ENCODE measurements at regions not wholly inside any gene's neighbourhood (a gene's known extent, or its start where the extent isn't known, plus 50 kb on each side); places are given as distances from the start of the nearest gene placed in this dataset.
"Not testable (repeated sequence)": the region's sequence is repeated elsewhere in the genome, so short reads cannot be mapped to it uniquely, and the experiment has no call there.

- H3K27ac ChIP-seq (ENCODE audit: low read depth in 2 of 2, low read length in 2 of 2) = no peak overlapping the region
Observed at GRCh38 chr2:17208511-17208910, 309.7 kb downstream of the RAD51AP2 start.

GRCh38 chr2:17206771-17207170 is 311.5 kb downstream of the RAD51AP2 start:
- Histone ChIP-seq H3K27me3 (ENCODE audit: control insufficient read depth, insufficient read depth, low read length) (no peaks in the 10 kb centered on the region), H3K9me3 (ENCODE audit: control insufficient read depth in 2 of 3, insufficient read depth in 1 of 3, low read length in 3 of 3) (no peaks in the 10 kb centered on the region), H3K9ac (ENCODE audit: low read length in 3 of 3) (no peak overlapping the region), H3K27ac (ENCODE audit: low read depth in 2 of 2, low read length in 2 of 2) (no peak overlapping the region), H3K36me3 (ENCODE audit: control insufficient read depth in 2 of 3, insufficient read depth in 3 of 3, low read length in 3 of 3) (no peaks in the 10 kb centered on the region), H3K4me1 (ENCODE audit: control insufficient read depth in 2 of 3, insufficient read depth in 2 of 3, low read depth in 1 of 3, low read length in 3 of 3) (no peaks in the 10 kb centered on the region), H3K4me3 (ENCODE audit: low read length in 3 of 3) (no peak overlapping the region)
- no peak for FAIRE-seq
- TF ChIP-seq CTCF (IDR thresholded peaks at IDR 0.05; ENCODE audit: borderline replicate concordance, extremely low read depth, insufficient read depth) = no peak
- DNase-seq = no peak
- intact Hi-C loops (cut with DNase I) = no loop called here

More at GRCh38 chr2:17208511-17208910, 309.7 kb downstream of the RAD51AP2 start:
- H3K27me3 ChIP-seq (ENCODE audit: control insufficient read depth, insufficient read depth, low read length) = no peaks in the 10 kb centered on the region
- no peaks in the 10 kb centered on the region for H3K36me3 ChIP-seq (ENCODE audit: control insufficient read depth in 2 of 3, insufficient read depth in 3 of 3, low read length in 3 of 3)
- FAIRE-seq = no peak
- no peak for TF ChIP-seq CTCF (IDR thresholded peaks at IDR 0.05; ENCODE audit: borderline replicate concordance, extremely low read depth, insufficient read depth)
- no peak overlapping the region for H3K9ac ChIP-seq (ENCODE audit: low read length in 3 of 3)
- H3K4me1 ChIP-seq (ENCODE audit: control insufficient read depth in 2 of 3, insufficient read depth in 2 of 3, low read depth in 1 of 3, low read length in 3 of 3) = no peaks in the 10 kb centered on the region
- intact Hi-C loops (cut with DNase I) = no loop called here
- no peak for DNase-seq
- H3K4me3 ChIP-seq (ENCODE audit: low read length in 3 of 3) = no peak overlapping the region
- H3K9me3 ChIP-seq (ENCODE audit: control insufficient read depth in 2 of 3, insufficient read depth in 1 of 3, low read length in 3 of 3) = no peaks in the 10 kb centered on the region

GRCh38 chr2:17204214-17204613 is 314.0 kb downstream of the RAD51AP2 start:
- H3K36me3 ChIP-seq (ENCODE audit: control insufficient read depth in 2 of 3, insufficient read depth in 3 of 3, low read length in 3 of 3); H3K9me3 ChIP-seq (ENCODE audit: control insufficient read depth in 2 of 3, insufficient read depth in 1 of 3, low read length in 3 of 3); H3K4me1 ChIP-seq (ENCODE audit: control insufficient read depth in 2 of 3, insufficient read depth in 2 of 3, low read depth in 1 of 3, low read length in 3 of 3); DNase-seq; H3K4me3 ChIP-seq (ENCODE audit: low read length in 3 of 3); FAIRE-seq; H3K9ac ChIP-seq (ENCODE audit: low read length in 3 of 3); H3K27me3 ChIP-seq (ENCODE audit: control insufficient read depth, insufficient read depth, low read length); intact Hi-C loops (cut with DNase I); H3K27ac ChIP-seq (ENCODE audit: low read depth in 2 of 2, low read length in 2 of 2): not testable (repeated sequence)

- H3K9ac ChIP-seq (ENCODE audit: low read length in 3 of 3); FAIRE-seq; intact Hi-C loops (cut with DNase I); H3K4me1 ChIP-seq (ENCODE audit: control insufficient read depth in 2 of 3, insufficient read depth in 2 of 3, low read depth in 1 of 3, low read length in 3 of 3); H3K27ac ChIP-seq (ENCODE audit: low read depth in 2 of 2, low read length in 2 of 2); H3K27me3 ChIP-seq (ENCODE audit: control insufficient read depth, insufficient read depth, low read length); DNase-seq; H3K9me3 ChIP-seq (ENCODE audit: control insufficient read depth in 2 of 3, insufficient read depth in 1 of 3, low read length in 3 of 3); H3K36me3 ChIP-seq (ENCODE audit: control insufficient read depth in 2 of 3, insufficient read depth in 3 of 3, low read length in 3 of 3); H3K4me3 ChIP-seq (ENCODE audit: low read length in 3 of 3): not testable (repeated sequence)
Observed at GRCh38 chr2:17202628-17203027, 315.6 kb downstream of the RAD51AP2 start.

GRCh38 chr2:17199741-17200140 is 318.5 kb downstream of the RAD51AP2 start:
- no peak for FAIRE-seq
- intact Hi-C loops (cut with DNase I) = no loop called here

More at GRCh38 chr2:17199741-17200140, 318.5 kb downstream of the RAD51AP2 start:
- no peak overlapping the region for H3K4me3 ChIP-seq (ENCODE audit: low read length in 3 of 3)
- H3K27ac ChIP-seq (ENCODE audit: low read depth in 2 of 2, low read length in 2 of 2) = no peak overlapping the region
- no peaks in the 10 kb centered on the region for H3K27me3 ChIP-seq (ENCODE audit: control insufficient read depth, insufficient read depth, low read length)
- no peak for DNase-seq
- no peaks in the 10 kb centered on the region for H3K36me3 ChIP-seq (ENCODE audit: control insufficient read depth in 2 of 3, insufficient read depth in 3 of 3, low read length in 3 of 3)
- no peaks in the 10 kb centered on the region for H3K4me1 ChIP-seq (ENCODE audit: control insufficient read depth in 2 of 3, insufficient read depth in 2 of 3, low read depth in 1 of 3, low read length in 3 of 3)
- H3K9ac ChIP-seq (ENCODE audit: low read length in 3 of 3) = no peak overlapping the region
- no peak for TF ChIP-seq CTCF (IDR thresholded peaks at IDR 0.05; ENCODE audit: borderline replicate concordance, extremely low read depth, insufficient read depth)
- H3K9me3 ChIP-seq (ENCODE audit: control insufficient read depth in 2 of 3, insufficient read depth in 1 of 3, low read length in 3 of 3) = no peaks in the 10 kb centered on the region
